ENCODE measurements at regions not wholly inside any gene's neighbourhood (a gene's known extent, or its start where the extent isn't known, plus 50 kb on each side); places are given as distances from the start of the nearest gene placed in this dataset.
A peak's percentile ranks its signal among the peaks of the same experiment; 100 is the strongest.

GRCh38 chr7:124489082-124489819 lies 276.3 kb downstream of the GPR37 start:
- no peak for DNase-seq

GRCh38 chr7:124482229-124482628 lies 283.4 kb downstream of the GPR37 start:
- DNase-seq, result no peak

GRCh38 chr7:124480821-124481290 lies 284.7 kb downstream of the GPR37 start:
- DNase-seq, result no peak

DNA sequence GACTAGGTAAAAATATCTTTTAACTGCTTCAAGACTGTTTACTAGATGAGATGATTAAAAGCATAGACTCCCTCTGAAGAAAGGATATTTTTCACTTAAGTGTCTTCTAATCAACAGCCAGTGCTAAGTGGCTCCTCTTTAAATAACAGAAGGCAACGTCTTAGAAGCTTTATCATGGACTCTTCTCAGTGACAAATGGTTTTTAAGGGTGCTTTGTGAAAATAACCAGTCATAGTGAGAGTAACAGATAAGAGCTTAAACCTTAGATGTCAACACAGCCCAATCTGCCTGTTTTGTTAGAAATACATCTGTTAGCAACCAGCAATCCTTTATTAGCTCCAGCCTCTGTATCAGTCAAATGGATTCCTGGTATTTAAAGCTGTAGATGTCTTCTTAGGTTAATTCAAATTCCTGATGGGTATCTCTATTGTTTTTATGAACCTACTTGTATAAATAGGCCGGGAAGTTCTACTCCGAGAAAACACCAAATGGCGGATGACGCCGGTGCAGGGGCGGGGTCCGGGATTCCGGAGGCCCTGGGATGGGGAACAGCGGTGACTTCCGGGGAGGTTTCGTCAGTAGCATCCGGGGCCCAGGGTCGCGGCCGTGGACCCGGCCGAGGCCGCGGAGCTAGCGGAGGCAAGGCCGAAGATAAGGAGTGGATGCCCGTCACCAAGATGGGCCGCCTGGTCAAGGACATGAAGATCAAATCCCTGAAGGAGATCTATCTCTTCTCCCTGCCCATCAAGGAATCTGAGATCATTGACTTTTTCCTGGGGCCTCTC lies 285.4 kb downstream of the GPR37 start:
- DNase-seq, result peak; percentile 26

GRCh38 chr7:124462249-124462648 lies 303.3 kb downstream of the GPR37 start:
- no peak for DNase-seq

- DNase-seq, result no peak
These were observed 305.0 kb downstream of the GPR37 start for GRCh38 chr7:124460555-124460954.

- DNase-seq, result peak; percentile 86
These were observed 305.5 kb downstream of the GPR37 start for GRCh38 chr7:124460056-124460450.

- DNase-seq, result peak; percentile 38
These were observed 306.2 kb downstream of the GPR37 start for GRCh38 chr7:124459101-124460055.

- no peak for DNase-seq
These were observed 307.8 kb downstream of the GPR37 start for GRCh38 chr7:124457841-124458240.

DNA sequence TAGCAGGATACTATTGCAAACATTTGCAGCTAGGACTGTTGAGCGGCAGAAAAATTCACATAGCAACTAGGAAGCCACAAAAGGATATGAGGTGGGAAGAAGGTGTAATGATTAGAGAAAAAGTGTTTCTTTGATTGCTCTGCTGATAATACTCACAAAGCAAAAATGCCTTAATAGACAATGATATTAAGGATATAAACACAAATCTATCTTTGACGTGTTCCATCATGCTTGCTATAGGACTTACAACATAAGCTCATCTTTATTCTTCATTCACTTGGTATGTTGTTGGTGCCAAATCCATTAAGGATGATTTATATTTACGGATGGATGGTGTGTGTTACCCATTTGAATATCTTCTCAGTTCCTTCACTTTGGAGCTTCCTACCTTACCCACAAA lies 309.3 kb downstream of the GPR37 start:
- no peak for DNase-seq

GRCh38 chr7:124452186-124452585 lies 313.4 kb downstream of the GPR37 start:
- no peak for DNase-seq

- DNase-seq, result no peak
These were observed 315.7 kb downstream of the GPR37 start for GRCh38 chr7:124449896-124450295.

GRCh38 chr7:124444696-124445480 lies 320.7 kb downstream of the GPR37 start:
- DNase-seq, result no peak

DNA sequence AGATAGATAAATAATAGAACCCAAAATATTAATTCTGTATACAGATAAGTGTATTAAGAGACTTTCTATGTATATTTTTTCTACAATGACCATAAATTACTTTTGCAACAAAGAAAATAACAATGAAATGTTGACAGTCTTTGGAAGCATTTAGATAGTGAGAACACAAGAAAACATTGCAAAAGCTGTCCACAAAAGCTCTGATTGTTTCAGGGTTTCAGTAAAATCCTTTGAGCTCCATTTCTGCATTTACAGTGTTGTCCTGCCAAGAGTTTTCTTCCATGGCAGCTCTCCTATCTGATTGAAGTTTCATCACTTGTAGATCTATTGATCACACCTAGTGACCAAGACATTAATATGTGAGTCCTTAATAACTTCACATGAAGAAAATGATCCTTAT lies 321.8 kb downstream of the GPR37 start:
- DNase-seq, result no peak

- no peak for DNase-seq
These were observed 325.5 kb downstream of the GPR37 start for GRCh38 chr7:124440081-124440480.

- no peak for DNase-seq
These were observed 333.5 kb downstream of the GPR37 start for GRCh38 chr7:124432009-124432578.

GRCh38 chr7:124429923-124430322 lies 335.7 kb downstream of the GPR37 start:
- no peak for DNase-seq

DNA sequence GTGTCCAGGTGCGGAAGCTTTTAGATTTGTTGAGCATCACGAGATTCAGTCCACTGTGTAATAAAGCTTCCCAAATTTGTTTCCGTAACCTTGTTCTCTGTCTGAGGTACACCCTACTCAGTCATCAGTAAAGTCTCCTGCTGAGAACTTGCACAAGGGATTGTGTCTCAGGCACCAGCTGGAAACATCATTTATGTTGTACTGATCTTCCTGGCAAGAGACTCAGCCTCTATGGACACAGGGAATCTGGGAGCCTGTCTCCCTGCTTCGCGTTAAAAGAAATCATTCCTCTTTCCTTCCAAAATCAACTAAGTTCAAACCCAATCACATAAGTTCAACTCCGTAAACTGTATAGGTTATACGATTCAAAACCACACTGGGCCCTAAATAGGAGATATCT lies 336.8 kb downstream of the GPR37 start:
- DNase-seq, result no peak

- peak; percentile 11 for DNase-seq
These were observed 339.0 kb downstream of the GPR37 start for GRCh38 chr7:124426621-124427020.

DNA sequence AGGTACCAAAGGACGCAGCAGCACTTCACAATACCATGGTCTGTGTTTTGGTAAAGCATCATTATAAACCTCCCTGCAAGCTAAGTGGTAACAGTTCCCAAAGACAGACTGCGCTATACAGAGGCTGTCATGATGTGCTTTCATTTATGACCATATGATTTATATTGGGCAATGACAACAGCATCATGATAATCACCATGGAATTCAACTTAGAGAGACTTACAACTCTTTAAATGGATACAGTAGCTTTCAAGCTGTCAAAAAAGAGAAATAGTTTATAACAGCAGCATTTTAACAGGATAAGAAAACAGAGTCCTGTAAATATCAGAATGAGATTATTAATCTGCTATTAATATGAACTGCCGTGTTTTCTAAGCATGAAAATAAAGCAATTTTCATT lies 341.7 kb downstream of the GPR37 start:
- DNase-seq, result no peak

GRCh38 chr7:124422081-124422480 lies 343.5 kb downstream of the GPR37 start:
- DNase-seq, result no peak

GRCh38 chr7:124420367-124420766 lies 345.2 kb downstream of the GPR37 start:
- DNase-seq, result no peak
